GM19372 (cell line): ENCODE measurements at regions not wholly inside any gene's neighbourhood (a gene's known extent, or its start where the extent isn't known, plus 50 kb on each side); places are given as distances from the start of the nearest gene placed in this dataset.

Source experiments
- ATAC-seq: cut with Tn5 transposase; IDR thresholded peaks from one replicate; pipeline ENCODE4 v1.9.1; 2021; ENCODE audit warnings: mild to moderate bottlenecking, low read depth, moderate library complexity; ENCODE audit not compliant: unreplicated experiment

- no peak for ATAC-seq
Measured at GRCh38 chr14:42731480-42731879, 1124.8 kb downstream of the LRFN5 start.

- no peak for ATAC-seq
Measured at GRCh38 chr14:42729681-42730080, 1123.0 kb downstream of the LRFN5 start.

- ATAC-seq, result no peak
Measured at GRCh38 chr14:42719391-42719790, 1112.7 kb downstream of the LRFN5 start.

- no peak for ATAC-seq
Measured at GRCh38 chr14:42715316-42715715, 1108.6 kb downstream of the LRFN5 start.

GRCh38 chr14:42710071-42710470 lies 1103.4 kb downstream of the LRFN5 start:
- no peak for ATAC-seq

GRCh38 chr14:42703501-42703900 lies 1096.8 kb downstream of the LRFN5 start:
- ATAC-seq, result no peak

GRCh38 chr14:42687421-42687820 lies 1080.7 kb downstream of the LRFN5 start:
- no peak for ATAC-seq

- ATAC-seq, result no peak
Measured at GRCh38 chr14:42683707-42684106, 1077.0 kb downstream of the LRFN5 start.

GRCh38 chr14:42676636-42677035 lies 1070.0 kb downstream of the LRFN5 start:
- no peak for ATAC-seq

GRCh38 chr14:42673963-42674362 lies 1067.3 kb downstream of the LRFN5 start:
- ATAC-seq, result no peak

GRCh38 chr14:42671636-42672035 lies 1065.0 kb downstream of the LRFN5 start:
- no peak for ATAC-seq

- no peak for ATAC-seq
Measured at GRCh38 chr14:42665083-42665482, 1058.4 kb downstream of the LRFN5 start.

- ATAC-seq, result no peak
Measured at GRCh38 chr14:42664190-42664589, 1057.5 kb downstream of the LRFN5 start.

GRCh38 chr14:42654707-42655106 lies 1048.0 kb downstream of the LRFN5 start:
- ATAC-seq, result no peak

- no peak for ATAC-seq
Measured at GRCh38 chr14:42642787-42643186, 1036.1 kb downstream of the LRFN5 start.

- no peak for ATAC-seq
Measured at GRCh38 chr14:42633504-42634095, 1026.9 kb downstream of the LRFN5 start.

- no peak for ATAC-seq
Measured at GRCh38 chr14:42629553-42629952, 1022.9 kb downstream of the LRFN5 start.

- ATAC-seq, result no peak
Measured at GRCh38 chr14:42628602-42629001, 1021.9 kb downstream of the LRFN5 start.

- no peak for ATAC-seq
Measured at GRCh38 chr14:42626986-42627385, 1020.3 kb downstream of the LRFN5 start.

- ATAC-seq, result no peak
Measured at GRCh38 chr14:42624980-42625761, 1018.5 kb downstream of the LRFN5 start.

- ATAC-seq, result no peak
Measured at GRCh38 chr14:42617005-42617404, 1010.3 kb downstream of the LRFN5 start.

GRCh38 chr14:42606839-42607238 lies 1000.2 kb downstream of the LRFN5 start:
- ATAC-seq, result no peak
